ENCODE measurements at regions not wholly inside any gene's neighbourhood (a gene's known extent, or its start where the extent isn't known, plus 50 kb on each side); places are given as distances from the start of the nearest gene placed in this dataset.
"Not testable (repeated sequence)": the region's sequence is repeated elsewhere in the genome, so short reads cannot be mapped to it uniquely, and the experiment has no call there.

DNA sequence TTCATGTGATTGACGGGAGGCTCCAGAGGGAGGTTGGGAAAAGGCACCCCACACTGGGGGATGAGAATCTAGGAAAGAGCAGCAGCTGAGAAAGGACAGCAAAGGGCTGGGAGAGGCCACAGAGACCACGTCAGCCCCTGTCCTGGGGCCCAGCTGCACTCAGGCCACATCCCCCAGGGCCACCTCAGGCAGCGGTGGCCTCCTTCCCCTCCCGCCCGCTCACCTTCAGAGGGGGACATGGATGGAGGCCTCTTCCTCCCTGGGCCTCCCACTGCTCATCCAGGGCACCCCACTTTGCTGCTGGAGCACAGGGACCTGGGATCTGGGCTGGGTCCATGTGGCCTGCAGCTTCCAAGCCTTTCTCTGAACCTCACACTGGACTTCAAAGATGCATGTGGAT lies 199.8 kb upstream of the HDAC4 start:
- DNase-seq (ENCODE audit: low read depth) = no peak

DNA sequence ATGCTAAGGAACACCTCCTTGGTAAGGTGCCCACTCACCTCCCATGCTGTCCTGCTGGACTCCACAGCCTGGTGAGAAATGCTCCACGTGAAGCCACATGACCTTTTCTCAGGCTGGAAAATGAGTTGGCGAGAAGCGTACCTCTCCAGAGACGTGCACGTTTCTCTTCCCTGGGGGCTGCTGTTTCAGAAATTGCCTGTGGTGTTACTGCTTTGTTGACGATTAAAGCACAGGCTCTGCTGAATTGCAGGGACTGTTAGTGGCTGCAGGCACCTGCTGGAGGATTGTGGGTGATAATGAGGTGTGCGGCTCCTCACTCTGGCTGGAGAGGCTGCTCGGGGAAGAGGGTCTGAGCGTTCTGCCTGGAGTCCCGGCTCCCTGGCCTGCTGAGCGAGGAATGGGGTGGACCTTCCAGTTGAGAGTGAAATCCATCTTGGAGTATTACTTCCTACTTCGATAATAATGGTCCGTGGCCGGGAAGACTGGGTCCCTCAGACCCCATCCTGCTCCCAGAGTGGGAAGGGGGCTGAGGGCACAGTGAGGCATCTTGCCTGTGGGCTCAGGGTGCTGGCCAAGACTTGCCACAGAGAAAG lies 199.3 kb upstream of the HDAC4 start:
- DNase-seq (ENCODE audit: low read depth) = no peak

DNA sequence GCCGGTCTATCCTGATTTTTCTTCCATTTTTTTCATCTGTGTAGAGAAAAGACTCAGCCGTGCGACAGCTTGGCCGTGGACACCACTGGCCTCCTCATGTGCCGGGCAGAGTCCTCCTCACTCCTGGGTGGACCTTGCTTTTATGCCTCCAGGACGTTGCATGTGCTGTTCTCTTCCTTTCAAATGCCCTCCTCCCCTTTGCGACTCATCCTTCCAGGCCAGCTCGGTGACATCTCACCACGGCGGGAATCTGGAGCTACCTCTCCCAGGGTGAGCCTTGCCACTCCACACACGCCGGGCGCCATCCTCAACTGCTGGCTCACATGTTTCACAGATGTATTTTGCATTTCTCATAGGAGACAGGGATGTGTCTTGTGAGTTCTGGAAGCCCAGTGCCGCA lies 198.5 kb upstream of the HDAC4 start:
- no peak for DNase-seq (ENCODE audit: low read depth)

DNA sequence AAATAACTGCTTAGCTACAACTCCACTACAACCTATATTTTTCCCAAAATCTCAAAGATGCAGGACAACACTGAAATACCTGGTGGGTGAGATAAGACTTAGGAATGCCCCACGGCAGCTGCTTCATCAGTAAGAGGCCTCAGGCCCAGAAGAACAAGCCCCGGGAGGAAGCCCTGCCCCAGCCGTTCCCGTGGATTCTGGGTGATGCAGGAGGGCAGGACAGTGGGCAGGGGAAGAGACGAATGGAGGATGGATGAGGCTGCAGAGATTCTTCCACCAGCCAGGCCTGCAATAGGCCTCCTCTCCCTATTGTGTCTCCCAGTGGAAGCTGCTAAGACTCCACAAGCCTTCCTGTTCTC lies 197.9 kb upstream of the HDAC4 start:
- no peak for DNase-seq (ENCODE audit: low read depth)

DNA sequence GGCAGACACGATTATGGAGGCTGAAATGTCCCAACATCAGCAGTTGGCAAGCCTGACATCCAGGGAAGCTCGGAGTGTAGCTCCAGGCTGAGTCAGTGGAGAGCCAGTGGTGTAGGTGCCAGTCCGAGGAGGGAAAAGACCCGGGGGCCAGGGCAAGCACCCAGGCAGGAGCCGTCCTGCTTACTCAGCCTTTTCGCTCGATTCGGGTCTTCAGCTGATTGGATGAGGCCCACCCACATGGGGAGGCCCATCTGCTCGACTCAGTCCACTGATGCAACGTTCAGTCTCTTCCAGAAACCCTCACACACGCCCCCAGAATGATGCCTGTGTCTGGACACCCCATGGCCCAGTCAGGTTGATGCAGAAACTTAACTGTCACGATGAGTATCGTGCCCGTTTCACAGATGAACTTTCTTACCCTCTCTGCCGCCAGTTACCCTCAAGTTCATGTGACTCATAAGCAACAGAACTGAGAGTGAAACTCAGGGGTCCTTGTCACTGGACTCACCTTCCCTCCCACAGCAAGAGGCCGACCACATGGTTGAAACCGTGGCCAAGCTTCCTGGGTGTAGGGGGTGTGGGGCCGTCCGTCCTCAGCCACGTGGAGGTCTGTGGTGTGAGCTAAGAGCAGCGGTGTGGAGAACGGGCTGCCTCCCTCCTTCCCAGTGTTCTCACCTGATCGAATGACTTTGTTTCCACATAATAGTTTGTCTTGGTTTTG lies 197.4 kb upstream of the HDAC4 start:
- DNase-seq (ENCODE audit: low read depth) = no peak

GRCh38 chr2:239597216-239597615 lies 196.4 kb upstream of the HDAC4 start:
- no peak for DNase-seq (ENCODE audit: low read depth)

GRCh38 chr2:239596792-239597191 lies 196.0 kb upstream of the HDAC4 start:
- no peak for DNase-seq (ENCODE audit: low read depth)

GRCh38 chr2:239596253-239596652 lies 195.4 kb upstream of the HDAC4 start:
- no peak for DNase-seq (ENCODE audit: low read depth)

DNA sequence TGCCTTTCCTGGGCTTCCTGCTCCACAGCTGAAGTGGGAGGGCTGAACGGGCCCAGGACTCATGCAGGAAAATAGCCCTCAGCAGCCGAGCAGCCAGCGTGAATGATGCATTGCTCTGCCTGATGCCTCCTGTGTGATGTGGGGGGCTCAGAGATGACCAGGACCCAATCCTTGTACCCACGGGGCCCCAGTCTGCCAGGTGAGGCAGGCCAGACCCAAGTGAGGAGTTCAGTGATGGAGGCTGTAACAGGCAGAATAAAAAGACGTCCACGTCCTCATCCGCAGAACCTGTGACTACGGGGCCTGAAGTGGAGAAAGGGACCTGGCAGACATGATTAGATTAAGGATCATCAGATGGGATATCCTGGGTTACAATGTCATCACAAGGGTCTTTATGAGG lies 194.9 kb upstream of the HDAC4 start:
- no peak for DNase-seq (ENCODE audit: low read depth)

DNA sequence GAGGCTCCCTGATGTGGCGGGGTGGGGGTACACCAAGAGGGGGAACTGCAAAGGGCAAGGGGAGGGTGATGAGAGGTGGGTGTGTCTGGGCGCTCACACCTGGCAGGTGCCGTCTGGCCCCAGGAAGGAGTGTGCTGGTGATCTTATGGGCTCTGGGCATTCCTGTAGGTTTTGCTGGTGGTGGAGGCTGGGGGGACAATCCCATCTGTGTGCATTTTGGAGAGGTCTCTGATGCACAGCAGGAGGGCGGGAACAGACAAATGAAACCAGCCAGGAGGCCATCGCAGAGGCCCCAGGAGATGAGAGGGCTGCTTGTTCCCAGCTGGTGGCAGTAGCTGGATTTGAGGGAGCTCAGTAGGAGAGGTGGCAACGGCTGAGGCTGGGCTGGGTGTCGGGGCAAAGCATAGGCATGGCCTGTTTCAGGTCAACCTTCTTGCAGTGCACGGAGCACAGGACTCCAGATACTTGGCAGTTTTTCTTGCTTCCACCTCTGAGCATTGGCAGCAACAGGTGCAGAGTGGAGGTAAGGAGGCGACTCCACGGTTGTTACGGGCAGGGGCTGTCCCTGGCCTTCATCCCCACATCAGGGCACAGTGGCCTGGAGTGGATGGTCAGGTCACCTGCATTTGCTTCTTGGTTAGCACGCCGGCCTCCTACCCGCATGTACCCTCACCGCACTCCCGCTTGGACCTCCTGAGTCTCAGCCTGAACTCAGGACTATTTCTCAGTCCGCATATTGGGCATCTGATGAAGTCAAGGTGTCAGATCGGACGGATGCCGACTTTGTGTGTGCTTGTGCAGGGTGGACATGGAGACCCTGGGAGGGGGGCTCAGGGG lies 194.2 kb upstream of the HDAC4 start:
- DNase-seq (ENCODE audit: low read depth) = no peak

- DNase-seq (ENCODE audit: low read depth) = no peak
Measured at GRCh38 chr2:239594019-239594771, 193.4 kb upstream of the HDAC4 start.

DNA sequence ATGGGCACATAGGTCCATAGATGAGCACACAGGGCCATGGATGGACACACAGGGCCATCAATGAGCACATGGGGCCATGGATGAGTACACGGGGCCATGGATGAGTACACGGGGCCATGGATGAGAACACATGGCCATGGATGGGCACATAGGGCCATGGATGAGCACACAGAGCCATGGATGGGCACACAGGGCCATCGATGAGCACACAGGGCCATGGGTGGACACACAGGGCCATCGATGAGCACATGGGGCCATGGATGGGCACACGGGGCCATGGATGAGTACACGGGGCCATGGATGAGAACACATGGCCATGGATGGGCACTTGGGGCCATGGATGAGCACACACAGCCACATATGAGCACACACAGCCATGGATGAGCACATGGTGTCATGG lies 192.6 kb upstream of the HDAC4 start:
- DNase-seq (ENCODE audit: low read depth) = no peak

DNA sequence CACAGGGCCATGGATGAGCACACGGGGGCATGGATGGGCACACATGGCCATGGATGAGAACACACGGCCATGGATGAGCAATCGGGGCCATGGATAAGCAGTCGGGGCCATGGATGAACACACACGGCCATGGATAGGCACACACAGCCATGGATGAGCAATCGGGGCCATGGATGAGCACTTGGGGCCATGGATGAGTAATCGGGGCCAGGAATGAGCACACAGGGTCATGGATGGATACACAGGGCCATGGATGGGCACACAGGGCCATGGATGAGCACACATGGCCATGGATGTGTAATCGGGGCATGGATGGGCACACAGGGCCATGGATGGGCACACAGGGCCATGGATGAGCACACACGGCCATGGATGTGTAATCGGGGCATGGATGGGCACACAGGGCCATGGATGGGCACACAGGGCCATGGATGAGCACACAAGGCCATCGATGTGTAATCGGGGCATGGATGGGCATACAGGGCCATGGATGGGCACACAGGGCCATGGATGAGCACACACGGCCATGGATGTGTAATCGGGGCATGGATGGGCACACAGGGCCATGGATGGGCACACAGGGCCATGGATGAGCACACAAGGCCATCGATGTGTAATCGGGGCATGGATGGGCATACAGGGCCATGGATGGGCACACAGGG lies 191.9 kb upstream of the HDAC4 start:
- DNase-seq (ENCODE audit: low read depth) = not testable (repeated sequence)

GRCh38 chr2:239590995-239591915 lies 190.4 kb upstream of the HDAC4 start:
- DNase-seq (ENCODE audit: low read depth) = no peak

DNA sequence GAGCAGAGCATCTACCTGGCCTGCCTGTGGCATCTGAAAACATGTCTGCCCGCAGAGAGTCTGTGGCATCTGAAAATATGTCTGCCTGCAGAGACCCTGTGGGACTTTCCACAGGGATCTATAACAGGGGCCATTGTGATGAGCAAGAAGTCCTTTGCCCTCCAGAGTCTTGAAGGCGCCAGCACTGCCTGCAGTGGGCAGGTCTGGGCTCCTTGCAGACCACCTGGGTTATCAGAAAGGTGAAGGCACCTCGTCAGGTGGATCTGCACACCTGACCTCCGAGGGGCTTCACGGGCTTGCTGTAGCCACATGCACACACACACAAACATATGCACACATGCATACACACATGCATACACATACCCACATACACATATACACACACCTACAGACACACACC lies 189.5 kb upstream of the HDAC4 start:
- no peak for DNase-seq (ENCODE audit: low read depth)

GRCh38 chr2:239589833-239590232 lies 189.0 kb upstream of the HDAC4 start:
- no peak for DNase-seq (ENCODE audit: low read depth)

GRCh38 chr2:239589270-239589825 lies 188.5 kb upstream of the HDAC4 start:
- DNase-seq (ENCODE audit: low read depth) = no peak

DNA sequence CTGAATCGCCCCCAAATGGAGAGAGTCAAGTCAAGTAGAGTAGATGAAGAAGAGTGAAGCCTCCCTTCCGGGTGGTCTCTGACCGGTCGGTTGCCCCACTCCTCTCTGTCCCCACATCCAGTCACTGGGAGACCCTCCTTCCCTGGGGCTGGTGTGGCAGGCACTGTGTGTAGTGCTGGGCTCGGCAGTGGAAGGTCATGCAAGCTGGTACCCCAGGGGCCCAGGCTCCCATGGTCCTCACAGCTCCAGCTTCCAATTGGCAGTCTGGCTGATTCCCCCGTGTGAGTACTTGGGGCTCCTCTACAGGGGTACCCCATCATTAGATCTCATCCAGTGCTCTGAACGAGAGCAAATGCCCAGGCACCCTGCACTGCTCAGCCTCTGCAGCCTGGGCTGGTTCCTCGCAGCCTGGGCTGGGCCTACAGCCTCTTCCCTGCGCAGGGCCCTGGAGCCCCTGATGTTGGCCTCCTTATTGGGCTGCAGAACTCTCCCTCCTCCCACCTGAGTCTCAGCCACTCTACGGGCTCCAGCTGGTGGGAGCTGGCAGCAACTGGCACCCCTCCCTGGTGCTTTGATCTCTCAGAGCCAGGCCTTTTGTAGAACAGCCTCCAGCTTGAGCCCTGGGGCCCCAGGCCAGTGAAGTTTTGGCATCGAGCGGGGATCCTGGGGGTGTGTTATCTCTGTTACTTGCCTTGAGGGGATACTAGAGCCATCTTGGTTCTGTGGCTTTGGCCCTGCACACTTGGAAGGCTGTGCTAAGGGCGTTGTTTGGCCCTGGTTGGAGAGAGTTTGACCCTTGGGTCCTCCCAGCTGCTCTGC lies 187.8 kb upstream of the HDAC4 start:
- no peak for DNase-seq (ENCODE audit: low read depth)

GRCh38 chr2:239587841-239588240 lies 187.0 kb upstream of the HDAC4 start:
- DNase-seq (ENCODE audit: low read depth) = no peak

DNA sequence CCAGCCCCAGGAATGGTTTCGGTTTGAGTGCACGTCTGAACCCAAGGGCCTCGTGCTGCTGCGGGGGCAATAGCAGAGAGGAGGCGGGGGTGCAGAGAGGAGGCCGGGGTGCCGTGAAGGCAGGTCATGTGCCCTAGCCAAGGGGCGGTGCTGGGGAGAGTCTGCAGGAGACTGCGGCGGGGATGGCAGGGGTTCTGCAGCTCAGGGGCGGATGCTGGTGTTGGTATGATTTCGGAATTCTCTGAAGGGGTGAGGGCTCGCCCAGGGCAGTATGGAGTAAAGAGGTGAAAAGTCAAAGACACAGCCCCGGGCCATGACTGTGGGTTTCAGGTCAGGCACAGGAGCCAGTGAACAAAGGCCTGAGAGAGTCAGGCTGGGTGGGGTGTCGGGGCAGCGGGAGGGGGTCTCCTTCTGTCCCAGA lies 186.5 kb upstream of the HDAC4 start:
- DNase-seq (ENCODE audit: low read depth) = no peak
